Liver (tissue), 3 donors: ENCODE measurements at regions not wholly inside any gene's neighbourhood (a gene's known extent, or its start where the extent isn't known, plus 50 kb on each side); places are given as distances from the start of the nearest gene placed in this dataset.

Source experiments
- EGR1 ChIP-seq, 2 donors: IDR thresholded peaks; 2 replicates each; pipeline ENCODE4 v1.6.1; 2016 to 2018; ENCODE audit warnings: antibody characterized with exemption in 2 of 2, low read depth in 2 of 2
- FOXA1 ChIP-seq: IDR thresholded peaks from 2 replicates; pipeline ENCODE4 v1.6.1; 2016; ENCODE audit warnings: antibody characterized with exemption
- FOXA2 ChIP-seq: IDR thresholded peaks from 2 replicates; pipeline ENCODE4 v1.6.1; 2016; ENCODE audit warnings: antibody characterized with exemption
- HNF4A ChIP-seq, 2 donors: conservative IDR thresholded peaks; 2 replicates each; pipeline ENCODE4 v1.6.1; 2016; ENCODE audit warnings: antibody characterized with exemption in 2 of 2, mild to moderate bottlenecking in 2 of 2
- RAD21 ChIP-seq, 2 donors: IDR thresholded peaks; 2 replicates each; pipeline ENCODE4 v1.6.1; 2016; ENCODE audit warnings: antibody characterized with exemption in 2 of 2, mild to moderate bottlenecking in 2 of 2
- RXRA ChIP-seq, 2 donors: IDR thresholded peaks; 2 replicates each; pipeline ENCODE4 v1.6.1; 2017 to 2018; ENCODE audit warnings: antibody characterized with exemption in 2 of 2, mild to moderate bottlenecking in 1 of 2
- SP1 ChIP-seq: IDR thresholded peaks from 2 replicates; pipeline ENCODE4 v1.6.1; 2018; ENCODE audit warnings: antibody characterized with exemption, mild to moderate bottlenecking
- TAF1 ChIP-seq: conservative IDR thresholded peaks from 2 replicates; pipeline ENCODE4 v1.6.1; 2016; ENCODE audit warnings: antibody characterized with exemption, mild to moderate bottlenecking
- YY1 ChIP-seq: IDR thresholded peaks from 2 replicates; pipeline ENCODE4 v1.6.1; 2016; ENCODE audit warnings: antibody characterized with exemption, mild to moderate bottlenecking
- TF ChIP-seq, protein P1 (sequence below): fragments of 150-350 bp; IDR thresholded peaks from 2 replicates; pipeline ENCODE4 v1.5.1; 2017; ENCODE audit warnings: improper control_type of control experiment, low read depth, low read length; ENCODE audit not compliant: missing input control
- TF ChIP-seq, protein P2 (sequence below): IDR thresholded peaks from 2 replicates; pipeline ENCODE4 v1.6.1; 2016; ENCODE audit warnings: antibody characterized with exemption, mild to moderate bottlenecking
- TF ChIP-seq, protein P3 (sequence below): IDR thresholded peaks from 2 replicates; pipeline ENCODE4 v1.6.1; 2016; ENCODE audit warnings: antibody characterized with exemption
- TF ChIP-seq, protein P4 (sequence below): IDR thresholded peaks from 2 replicates; pipeline ENCODE4 v1.6.1; 2016; ENCODE audit warnings: antibody characterized with exemption
- donor health status: healthy.
- donor health status: healthy.

DNA sequence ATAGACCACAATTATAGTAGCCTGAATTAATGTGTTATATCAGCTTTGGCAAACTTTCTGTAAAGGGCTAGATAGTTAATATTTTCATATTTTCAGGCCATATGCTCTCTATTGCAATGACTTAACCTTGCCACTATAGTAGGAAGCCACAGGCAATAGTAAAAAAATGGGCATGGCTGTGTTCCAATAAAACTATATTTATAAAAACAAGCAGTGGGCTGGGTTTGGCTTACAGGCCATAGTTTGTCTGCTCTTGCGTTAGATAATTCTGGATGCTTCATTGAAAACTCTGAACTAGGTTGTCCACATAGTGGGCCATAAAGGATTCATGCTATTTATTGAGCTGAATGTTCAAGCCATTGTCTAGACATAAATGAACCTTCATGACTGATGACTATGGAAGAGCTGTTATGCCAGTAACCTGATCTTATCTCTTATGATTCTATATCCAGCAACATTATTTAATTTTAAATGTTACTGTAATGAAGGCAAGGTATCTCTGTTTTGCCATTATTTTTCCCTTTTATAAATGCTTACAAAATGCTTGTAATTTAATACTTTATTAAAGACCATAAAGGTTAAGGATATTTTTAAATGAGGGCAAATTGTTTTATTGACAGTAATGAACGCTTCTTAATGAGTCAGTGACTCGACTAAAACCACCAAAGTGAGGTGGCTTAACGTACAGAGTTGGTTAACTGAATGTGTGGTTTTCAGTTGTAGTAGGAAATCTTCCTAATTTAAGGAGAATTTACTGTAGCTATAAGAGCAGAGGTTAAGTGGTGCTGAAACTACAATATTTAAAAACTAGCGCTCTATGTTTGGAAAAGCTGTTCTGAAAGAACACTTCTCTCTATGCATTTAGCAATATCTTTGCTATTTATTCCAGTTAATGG is 560.6 kb downstream of the PRR16 start:
- TF ChIP-seq, protein P1, sequence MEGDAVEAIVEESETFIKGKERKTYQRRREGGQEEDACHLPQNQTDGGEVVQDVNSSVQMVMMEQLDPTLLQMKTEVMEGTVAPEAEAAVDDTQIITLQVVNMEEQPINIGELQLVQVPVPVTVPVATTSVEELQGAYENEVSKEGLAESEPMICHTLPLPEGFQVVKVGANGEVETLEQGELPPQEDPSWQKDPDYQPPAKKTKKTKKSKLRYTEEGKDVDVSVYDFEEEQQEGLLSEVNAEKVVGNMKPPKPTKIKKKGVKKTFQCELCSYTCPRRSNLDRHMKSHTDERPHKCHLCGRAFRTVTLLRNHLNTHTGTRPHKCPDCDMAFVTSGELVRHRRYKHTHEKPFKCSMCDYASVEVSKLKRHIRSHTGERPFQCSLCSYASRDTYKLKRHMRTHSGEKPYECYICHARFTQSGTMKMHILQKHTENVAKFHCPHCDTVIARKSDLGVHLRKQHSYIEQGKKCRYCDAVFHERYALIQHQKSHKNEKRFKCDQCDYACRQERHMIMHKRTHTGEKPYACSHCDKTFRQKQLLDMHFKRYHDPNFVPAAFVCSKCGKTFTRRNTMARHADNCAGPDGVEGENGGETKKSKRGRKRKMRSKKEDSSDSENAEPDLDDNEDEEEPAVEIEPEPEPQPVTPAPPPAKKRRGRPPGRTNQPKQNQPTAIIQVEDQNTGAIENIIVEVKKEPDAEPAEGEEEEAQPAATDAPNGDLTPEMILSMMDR = no peak
- TF ChIP-seq RAD21 (IDR thresholded peaks at IDR 0.05) = no peak
- TF ChIP-seq EGR1 (IDR thresholded peaks at IDR 0.05; ENCODE audit: low read depth in 2 of 2) = no peak
- TF ChIP-seq HNF4A (conservative IDR thresholded peaks at IDR 0.05) = no peak
- TF ChIP-seq YY1 = no peak
- TF ChIP-seq, protein P2, sequence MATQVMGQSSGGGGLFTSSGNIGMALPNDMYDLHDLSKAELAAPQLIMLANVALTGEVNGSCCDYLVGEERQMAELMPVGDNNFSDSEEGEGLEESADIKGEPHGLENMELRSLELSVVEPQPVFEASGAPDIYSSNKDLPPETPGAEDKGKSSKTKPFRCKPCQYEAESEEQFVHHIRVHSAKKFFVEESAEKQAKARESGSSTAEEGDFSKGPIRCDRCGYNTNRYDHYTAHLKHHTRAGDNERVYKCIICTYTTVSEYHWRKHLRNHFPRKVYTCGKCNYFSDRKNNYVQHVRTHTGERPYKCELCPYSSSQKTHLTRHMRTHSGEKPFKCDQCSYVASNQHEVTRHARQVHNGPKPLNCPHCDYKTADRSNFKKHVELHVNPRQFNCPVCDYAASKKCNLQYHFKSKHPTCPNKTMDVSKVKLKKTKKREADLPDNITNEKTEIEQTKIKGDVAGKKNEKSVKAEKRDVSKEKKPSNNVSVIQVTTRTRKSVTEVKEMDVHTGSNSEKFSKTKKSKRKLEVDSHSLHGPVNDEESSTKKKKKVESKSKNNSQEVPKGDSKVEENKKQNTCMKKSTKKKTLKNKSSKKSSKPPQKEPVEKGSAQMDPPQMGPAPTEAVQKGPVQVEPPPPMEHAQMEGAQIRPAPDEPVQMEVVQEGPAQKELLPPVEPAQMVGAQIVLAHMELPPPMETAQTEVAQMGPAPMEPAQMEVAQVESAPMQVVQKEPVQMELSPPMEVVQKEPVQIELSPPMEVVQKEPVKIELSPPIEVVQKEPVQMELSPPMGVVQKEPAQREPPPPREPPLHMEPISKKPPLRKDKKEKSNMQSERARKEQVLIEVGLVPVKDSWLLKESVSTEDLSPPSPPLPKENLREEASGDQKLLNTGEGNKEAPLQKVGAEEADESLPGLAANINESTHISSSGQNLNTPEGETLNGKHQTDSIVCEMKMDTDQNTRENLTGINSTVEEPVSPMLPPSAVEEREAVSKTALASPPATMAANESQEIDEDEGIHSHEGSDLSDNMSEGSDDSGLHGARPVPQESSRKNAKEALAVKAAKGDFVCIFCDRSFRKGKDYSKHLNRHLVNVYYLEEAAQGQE = no peak
- TF ChIP-seq, protein P3, sequence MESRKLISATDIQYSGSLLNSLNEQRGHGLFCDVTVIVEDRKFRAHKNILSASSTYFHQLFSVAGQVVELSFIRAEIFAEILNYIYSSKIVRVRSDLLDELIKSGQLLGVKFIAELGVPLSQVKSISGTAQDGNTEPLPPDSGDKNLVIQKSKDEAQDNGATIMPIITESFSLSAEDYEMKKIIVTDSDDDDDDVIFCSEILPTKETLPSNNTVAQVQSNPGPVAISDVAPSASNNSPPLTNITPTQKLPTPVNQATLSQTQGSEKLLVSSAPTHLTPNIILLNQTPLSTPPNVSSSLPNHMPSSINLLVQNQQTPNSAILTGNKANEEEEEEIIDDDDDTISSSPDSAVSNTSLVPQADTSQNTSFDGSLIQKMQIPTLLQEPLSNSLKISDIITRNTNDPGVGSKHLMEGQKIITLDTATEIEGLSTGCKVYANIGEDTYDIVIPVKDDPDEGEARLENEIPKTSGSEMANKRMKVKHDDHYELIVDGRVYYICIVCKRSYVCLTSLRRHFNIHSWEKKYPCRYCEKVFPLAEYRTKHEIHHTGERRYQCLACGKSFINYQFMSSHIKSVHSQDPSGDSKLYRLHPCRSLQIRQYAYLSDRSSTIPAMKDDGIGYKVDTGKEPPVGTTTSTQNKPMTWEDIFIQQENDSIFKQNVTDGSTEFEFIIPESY = no peak
- TF ChIP-seq, protein P4, sequence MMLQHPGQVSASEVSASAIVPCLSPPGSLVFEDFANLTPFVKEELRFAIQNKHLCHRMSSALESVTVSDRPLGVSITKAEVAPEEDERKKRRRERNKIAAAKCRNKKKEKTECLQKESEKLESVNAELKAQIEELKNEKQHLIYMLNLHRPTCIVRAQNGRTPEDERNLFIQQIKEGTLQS = no peak
- no peak for TF ChIP-seq TAF1
- no peak for TF ChIP-seq FOXA2
- TF ChIP-seq SP1 = no peak
- no peak for TF ChIP-seq RXRA (IDR thresholded peaks at IDR 0.05)
- TF ChIP-seq FOXA1 = no peak
